ENCODE measurements at regions not wholly inside any gene's neighbourhood (a gene's known extent, or its start where the extent isn't known, plus 50 kb on each side); places are given as distances from the start of the nearest gene placed in this dataset.

DNA sequence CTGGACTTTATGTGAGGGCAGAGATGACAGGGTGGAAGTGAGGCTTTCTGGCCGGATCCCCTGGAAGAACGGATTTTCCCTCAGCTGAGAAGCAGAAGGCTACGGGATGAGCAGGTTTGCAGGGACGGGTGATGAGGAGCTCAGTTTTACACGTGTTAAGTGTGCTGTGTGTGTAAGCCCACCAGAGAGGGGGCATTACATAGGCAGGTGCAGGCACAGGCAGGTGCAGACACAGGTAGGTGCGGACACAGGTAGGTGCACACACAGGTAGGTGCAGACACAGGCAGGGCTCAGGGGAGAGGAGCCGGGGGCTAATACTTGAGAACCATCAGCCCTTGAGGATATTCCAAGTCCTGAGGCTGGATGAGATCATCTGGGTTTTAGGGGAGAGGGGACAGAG, 107.7 kb downstream of the COPS8 start:
- DNase-seq (ENCODE audit: extremely low read depth in 1 of 11, low read depth in 9 of 11, low spot score in 4 of 11): no peak

DNA sequence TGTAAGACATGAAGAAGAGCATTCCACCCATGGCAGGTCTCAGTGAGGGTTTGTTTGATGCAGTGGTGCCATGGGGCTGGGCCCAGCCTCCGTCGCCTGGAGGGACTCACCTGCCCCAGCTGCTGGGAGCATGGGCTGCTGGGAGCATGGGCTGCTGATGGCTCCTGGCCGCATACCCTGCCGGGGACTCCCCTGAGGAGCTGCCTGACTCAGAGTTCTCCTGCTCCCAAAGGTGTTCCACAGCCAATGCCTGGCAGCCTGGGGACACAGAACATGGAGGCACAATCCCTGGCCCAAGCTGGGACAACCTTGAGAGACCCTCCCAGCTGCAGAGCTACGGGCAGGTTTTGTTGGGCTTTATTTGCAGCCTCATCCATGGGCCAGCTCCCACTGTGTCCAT, 108.4 kb downstream of the COPS8 start:
- no peak for DNase-seq (ENCODE audit: extremely low read depth in 1 of 11, low read depth in 9 of 11, low spot score in 4 of 11)

DNA sequence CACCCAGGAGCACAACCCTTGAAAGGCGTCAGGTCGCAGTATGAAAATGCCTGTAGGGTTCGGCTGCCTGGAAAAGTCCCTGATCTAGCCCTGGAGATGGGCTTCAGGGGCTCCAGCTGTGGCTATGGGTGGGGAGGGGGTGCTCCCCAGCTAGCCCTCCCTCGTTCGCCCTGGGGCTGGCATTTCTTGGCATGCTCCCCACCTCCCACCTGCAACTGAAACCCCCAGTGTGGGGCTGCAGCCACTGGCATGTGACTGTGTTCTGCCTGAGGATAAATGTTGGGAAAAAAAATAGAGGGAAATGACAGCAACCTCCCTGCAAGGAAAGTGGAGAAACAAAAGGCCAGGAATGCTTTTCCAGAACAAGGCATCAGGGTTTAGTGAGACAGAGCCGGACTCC, 109.2 kb downstream of the COPS8 start:
- no peak for DNase-seq (ENCODE audit: extremely low read depth in 1 of 11, low read depth in 9 of 11, low spot score in 4 of 11)

DNA sequence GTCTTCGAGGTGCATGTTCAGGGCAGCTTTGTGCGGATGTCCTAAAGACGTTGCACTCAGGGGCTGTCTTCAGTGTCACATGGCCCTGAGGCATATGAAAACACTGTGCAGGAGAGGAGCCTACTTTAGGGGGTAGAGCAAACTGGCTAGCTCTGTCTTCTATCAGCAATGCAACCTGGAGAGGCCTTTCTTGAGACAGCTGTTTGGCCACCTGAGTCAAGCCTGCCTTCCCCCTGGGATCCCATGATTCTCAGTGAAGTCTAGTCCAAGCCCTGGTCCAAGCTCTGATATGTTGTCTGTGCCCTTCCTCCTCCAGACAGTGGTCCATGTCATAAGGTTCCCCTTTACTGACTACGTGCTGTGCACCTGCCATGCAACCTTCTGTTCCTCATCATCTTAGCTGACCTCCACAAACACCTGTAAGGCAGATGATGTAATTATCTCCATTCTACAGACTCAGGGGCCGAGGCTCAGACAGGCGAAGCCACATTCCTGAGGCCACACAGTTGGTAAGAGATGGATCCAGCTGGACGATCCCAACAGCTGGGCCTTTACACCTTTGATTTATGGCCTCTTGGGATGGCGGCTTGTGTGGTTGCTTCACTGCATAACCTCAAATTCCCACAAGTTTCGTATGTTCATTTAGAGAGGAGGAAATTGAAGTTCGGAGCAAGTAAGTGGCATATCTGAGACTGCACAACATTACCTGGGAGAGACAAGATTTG, 109.9 kb downstream of the COPS8 start:
- DNase-seq (ENCODE audit: extremely low read depth in 1 of 11, low read depth in 9 of 11, low spot score in 4 of 11): peak in 1 of 11 donors; percentile 54

DNA sequence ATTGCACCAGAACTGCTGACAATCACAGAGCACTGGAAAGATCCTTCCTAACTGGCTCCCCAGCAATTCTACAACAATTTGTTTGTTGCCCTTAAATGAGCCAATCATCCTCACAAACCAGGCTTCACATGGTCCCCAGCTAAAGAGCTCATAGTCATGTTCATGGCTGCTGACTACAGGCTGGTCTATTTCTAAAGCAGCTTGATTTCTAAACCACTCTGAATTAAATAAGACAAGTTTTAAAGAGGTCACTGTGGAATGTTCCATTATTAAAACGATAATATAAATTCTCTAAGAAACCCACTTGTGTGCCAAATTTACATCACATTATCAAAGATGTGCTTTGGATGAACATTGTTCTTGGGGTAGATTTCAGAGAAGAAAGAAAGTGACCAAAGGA, 110.7 kb downstream of the COPS8 start:
- no peak for DNase-seq (ENCODE audit: extremely low read depth in 1 of 11, low read depth in 9 of 11, low spot score in 4 of 11)

DNA sequence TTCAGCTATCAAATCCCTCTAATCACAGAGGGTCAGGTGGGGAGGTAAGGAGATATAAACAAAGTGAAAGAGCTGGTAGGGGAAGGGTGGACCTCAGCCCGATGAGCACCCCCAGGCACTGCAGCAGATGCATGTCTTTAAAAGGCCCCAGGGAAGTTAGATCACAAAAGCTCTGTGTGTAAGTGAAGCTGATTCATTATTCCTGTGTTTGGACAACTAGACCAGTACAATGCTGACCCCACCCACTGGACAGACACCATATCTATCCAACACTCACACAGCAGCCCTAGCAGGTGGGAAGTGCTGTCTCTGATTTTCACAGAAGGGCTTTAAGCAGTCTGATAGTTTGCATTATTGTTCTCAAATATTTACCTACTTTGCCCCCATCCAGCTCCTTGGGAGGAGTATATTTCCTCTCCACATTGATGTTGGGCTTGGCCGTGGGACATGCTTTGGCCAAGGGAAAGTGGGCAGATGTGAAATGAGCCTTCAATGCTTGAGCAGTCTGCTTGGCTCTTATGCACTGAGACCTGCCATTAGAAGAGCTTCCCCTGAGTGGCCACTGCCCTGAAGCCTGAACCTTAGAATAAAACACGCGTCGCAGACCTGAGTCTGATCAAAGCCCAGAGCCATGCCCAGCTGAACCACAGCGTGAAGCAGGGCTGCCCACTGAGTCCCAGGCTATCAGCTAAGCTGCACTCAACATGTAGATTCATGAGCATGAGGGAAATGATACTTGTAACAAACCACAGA, 111.4 kb downstream of the COPS8 start:
- DNase-seq (ENCODE audit: extremely low read depth in 1 of 11, low read depth in 9 of 11, low spot score in 4 of 11): no peak

DNA sequence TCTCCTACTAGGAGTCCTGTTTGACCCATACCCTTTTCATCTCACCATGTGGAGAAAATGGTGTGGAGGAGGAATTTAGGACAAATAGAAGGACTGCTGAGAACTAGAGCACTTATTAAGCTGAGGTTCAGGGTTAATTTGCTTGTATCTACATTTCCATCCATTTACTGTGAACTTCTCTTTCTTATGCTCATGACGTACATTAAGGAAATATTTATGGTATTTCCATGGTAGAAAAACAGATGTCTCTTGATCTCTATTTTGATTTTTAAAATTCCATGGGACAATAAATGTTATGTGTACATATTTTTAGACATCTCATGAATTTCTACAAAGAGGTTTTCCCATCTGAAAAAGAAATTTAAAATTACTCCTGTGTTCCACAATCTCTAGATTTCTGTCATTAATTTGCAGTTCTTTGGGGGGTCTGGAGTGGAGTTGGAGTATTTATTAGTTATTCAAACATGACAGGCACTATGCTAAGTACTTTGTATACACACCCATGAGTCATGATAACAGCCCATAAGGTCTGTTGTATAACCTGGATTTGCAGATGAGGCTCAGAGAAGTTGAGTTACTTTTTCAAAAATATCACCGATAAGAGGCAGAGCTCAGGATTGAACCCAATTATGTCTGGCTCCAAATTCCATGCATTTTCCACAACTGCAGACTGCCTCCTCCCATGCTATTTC, 112.6 kb downstream of the COPS8 start:
- no peak for DNase-seq (ENCODE audit: extremely low read depth in 1 of 11, low read depth in 9 of 11, low spot score in 4 of 11)

DNA sequence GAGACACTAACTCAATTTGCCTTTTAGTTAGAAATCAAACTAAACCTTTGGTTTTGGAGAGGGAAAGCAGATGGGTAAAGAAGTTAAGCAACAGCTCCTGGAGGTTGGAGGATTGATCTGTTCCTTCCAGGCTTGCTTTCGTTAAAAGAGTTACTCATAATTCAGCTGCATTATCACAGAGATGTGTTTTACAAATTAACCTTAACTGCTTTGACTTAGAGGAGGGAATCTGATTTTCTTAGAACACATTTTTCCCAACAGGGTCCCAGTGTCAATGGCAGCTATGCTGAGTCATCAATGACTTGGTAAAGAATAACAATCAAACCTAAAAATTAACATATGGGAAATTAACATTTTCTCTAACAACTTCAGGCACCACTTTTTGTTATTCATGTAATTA, 113.4 kb downstream of the COPS8 start:
- no peak for DNase-seq (ENCODE audit: extremely low read depth in 1 of 11, low read depth in 9 of 11, low spot score in 4 of 11)

DNA sequence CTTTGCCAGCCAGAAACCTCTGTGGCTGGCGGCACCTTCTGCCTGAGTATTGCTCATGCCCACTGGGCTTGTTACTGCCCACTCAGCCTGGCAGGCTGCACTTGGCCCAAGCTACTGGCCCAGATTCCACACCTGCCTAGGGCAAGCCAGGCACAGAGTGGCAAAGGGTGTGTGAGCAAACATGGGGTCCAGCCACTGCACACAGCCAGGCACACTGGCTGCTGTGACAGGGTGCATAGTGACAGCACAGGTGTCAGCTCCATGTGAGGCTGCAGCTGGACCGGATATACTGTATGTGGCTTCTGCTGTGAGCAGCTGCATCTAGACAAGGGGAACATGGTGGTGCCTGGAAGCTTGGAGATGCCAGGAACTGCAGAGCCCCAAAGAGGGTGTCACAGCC, 113.9 kb downstream of the COPS8 start:
- no peak for DNase-seq (ENCODE audit: extremely low read depth in 1 of 11, low read depth in 9 of 11, low spot score in 4 of 11)

DNA sequence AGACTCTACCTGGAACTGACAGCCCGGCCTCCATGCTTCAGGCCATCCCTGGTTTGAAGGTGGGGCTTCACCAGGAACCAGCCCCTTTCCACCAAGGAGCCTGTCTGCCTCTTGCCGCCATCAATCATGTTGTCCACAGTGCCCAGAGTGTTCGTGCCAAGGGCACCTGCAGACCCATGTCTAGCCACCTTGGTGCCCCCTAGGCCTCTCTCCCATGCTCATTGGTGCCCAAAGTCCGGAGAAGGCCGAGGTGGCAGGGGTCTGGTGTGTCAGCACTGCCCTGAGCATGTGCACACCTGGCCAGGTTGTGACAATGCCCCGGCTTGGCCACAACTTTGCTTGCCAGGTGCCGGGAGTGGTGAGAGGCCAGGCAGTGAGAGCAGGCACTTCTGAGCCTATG, 114.8 kb downstream of the COPS8 start:
- DNase-seq (ENCODE audit: extremely low read depth in 1 of 11, low read depth in 9 of 11, low spot score in 4 of 11): no peak

DNA sequence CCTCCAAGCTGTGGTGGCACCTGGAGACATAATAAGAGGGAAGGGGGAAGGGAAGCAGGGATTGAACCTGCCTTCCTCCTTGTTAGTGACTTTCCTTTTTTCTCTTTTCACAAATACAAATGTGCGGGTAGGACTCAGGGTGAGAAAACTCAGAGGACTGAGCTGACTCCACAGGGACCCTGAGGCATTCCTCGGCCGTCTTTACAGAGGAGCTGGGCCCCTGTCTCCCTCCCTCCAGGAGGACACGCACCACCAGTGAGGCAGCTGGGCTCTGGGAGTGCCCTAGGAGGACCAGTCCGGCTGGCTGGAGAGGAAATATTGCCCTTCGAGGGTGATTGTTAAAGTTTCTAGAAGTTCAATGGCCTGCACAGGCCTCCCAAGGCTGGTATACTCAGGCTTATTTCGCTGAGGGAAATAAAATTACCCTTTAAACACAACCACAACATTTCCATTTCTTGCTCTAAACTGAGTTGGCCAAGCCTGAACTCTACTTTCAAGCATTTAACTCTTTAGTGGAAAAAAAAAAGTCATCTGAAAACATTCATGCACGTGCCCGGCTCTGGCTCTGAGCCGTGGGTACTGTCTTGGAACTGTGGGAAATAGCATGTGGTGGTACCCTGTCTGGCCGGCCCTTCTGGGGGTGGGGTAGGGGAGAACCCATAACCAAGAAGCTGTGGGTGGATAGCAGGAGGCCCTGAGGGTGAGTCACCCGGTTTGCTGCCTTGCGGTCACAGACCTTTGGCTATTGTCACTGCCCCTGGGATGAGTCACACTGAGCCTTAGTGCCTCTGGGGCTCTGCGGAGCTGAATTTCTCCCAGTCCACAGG, 116.0 kb downstream of the COPS8 start:
- no peak for DNase-seq (ENCODE audit: extremely low read depth in 1 of 11, low read depth in 9 of 11, low spot score in 4 of 11)

DNA sequence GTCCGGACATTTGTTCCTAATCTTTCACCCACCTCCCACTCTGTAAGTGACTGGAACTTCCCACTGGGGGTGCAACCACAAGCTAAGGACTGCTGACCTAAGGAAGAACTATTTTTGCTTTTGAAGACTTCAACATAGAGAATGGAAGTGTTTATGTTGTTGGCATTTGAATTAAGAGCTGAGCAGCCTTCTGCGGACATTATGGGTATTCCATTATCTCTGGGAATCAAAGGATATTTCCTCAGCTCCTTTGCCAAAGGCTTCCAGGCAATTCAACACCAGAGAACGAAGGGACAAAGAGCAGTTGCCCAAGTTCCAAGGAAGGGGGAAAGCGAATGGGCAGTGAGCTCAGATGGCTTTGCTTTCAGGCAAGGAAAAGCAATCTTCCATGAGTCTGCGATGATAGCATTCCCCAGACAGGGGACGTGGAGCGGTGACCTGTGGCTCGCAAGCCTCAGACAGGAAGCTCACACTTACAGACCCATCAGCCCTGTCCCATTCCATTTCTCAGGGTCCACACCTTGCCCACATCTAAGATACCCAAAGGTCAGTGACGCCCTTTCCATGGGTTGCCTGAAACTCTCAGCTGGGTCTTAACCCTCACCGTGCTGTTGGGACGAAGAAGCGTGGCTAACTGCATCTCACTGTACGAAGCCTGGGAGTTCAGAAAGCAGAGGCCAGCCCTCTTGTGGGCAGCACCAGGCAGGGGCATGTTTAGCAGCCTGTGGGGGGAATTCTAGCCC, 116.8 kb downstream of the COPS8 start:
- no peak for DNase-seq (ENCODE audit: extremely low read depth in 1 of 11, low read depth in 9 of 11, low spot score in 4 of 11)

DNA sequence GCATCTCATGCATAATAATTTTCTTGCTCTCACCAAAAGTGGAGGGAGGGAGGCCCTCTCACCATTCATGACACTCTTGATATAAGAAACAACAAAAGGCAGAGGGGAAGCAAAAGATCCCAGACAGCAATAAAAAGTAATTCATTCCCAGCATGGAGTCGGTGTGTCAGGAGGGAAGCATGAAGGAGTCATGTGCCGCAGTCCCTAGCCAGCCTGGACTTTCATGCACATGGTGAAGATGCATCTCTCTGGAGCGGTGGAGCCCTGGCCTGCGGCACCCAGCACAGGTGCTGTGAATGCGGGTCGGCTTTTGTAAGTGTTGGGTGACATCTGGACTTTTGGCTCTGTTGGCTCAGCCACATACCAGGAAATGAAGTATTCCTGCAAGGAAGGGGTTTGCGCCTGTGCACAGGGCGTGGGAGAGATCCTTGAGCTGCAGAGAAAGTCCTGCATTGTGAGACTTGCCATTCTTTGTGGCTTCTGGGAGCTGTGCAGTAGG, 119.4 kb downstream of the COPS8 start:
- DNase-seq (ENCODE audit: extremely low read depth in 1 of 11, low read depth in 9 of 11, low spot score in 4 of 11): no peak

DNA sequence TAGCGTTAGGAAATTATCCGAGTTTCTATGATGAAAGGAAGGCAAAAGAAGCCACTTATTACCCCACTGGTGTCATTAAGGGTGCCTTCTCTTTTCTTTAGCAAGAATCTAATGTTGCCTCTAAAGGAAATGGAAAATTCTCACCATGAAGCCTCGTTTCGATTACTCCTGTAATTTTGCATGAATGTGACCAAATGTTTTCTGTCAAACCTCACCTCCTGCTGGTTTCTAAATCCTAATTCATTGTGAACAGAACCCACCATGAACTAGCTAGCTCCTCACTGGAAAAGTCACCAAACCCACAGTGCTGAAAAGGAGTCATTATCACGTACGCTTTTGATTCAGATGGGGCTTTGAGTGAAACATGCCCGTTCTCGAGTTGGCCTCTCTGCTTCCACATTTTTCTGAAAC, 119.9 kb downstream of the COPS8 start:
- no peak for DNase-seq (ENCODE audit: extremely low read depth in 1 of 11, low read depth in 9 of 11, low spot score in 4 of 11)

DNA sequence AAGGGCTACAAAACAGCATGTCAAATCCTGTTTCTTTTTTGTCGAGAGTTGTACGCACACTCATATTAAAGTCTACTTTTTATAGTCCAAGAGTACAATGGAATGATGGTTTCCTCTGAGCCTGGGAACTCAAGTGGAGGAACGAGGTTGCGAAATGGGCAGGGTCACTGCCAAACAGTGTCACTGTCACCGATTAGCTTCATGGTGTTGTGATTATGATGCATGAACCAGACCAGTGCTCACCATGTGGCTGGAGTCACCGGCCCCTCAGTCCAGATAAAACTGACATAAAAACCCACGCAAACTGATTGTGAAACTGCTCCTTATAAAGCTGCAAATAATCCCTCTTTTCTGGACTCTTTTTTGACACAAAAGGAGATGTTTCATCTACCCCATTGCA, 122.0 kb downstream of the COPS8 start:
- no peak for DNase-seq (ENCODE audit: extremely low read depth in 1 of 11, low read depth in 9 of 11, low spot score in 4 of 11)

DNA sequence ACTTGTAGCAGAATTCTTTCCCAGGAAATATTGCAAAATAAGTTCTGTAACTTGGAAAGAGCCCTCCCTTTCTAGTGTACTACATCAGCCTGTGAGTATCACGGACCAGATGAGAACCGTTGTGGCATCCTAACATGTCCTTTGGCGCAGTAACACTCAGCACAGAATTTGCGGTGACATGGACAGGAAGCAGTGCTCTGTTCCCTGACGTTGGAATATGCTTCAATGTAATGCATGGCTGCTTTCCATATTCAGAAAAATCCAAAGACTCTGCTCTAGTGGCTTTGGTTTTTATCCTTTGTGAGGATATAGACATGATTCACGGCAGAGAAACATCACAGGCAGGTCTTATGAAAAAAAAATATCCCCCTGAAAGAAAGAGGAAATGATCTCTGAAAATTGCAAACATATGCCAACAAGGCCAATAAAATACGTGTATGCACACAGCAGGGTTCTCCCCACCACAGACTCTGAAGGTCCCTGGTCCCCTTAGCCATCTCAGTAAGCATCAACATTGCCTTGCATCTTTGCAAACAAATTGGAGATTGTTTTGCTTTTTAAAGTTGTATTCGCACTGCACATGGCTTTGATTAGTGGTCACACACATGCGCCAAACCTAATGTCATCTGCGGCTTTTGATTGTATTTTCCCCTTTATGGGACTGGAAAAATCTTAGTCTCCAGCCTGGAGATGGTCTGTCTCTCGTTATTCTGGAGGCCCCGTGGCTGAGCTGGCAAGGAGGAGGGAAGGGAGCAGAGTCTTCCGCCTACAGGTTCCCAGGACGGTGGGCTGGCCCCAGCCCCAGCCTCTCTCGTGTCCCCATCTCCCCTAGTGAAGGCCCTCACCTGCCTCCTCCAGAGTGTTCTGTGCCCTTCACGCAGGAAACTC, 122.9 kb downstream of the COPS8 start:
- no peak for DNase-seq (ENCODE audit: extremely low read depth in 1 of 11, low read depth in 9 of 11, low spot score in 4 of 11)

DNA sequence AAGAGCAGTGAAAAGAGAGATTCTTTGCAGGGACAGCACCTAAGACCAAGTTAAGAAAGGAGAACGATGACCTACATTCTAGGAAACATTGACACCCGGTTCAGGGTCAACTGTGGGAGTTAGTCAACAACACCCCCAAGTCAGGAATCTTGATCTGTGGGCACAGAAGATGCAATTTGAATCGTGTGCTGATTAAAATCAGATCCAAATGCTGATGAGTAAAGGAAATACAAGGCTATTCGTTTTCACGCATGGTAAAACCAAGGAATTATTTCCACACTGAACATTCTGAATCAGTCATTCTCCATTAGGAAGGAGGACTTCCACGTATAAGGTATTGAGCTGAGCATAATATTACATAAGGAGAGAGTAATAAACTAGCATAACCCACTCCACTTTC, 124.2 kb downstream of the COPS8 start:
- DNase-seq (ENCODE audit: extremely low read depth in 1 of 11, low read depth in 9 of 11, low spot score in 4 of 11): no peak

DNA sequence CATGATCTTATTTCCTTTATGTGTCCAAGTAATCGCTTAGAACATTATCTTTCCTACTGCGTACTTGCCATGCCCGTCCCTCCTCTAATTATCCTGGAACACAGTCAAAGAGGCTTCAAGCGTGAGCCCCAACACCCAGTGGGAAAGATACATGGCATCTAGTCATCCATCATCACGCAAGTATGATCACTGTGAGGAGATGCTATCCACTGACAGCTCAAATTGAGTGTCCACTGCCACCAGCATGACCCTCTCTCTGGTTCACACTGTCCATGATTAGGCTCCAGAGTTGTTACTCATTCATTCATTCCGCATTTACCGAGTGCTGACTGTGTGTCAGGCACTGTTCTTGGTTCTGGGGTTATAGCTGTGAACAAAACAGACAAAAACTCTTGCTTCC, 124.6 kb downstream of the COPS8 start:
- no peak for DNase-seq (ENCODE audit: extremely low read depth in 1 of 11, low read depth in 9 of 11, low spot score in 4 of 11)
